Activated T-cell treated with anti-CD3 and anti-CD28 coated beads for 4 hours (primary cell): ENCODE measurements at regions not wholly inside any gene's neighbourhood (a gene's known extent, or its start where the extent isn't known, plus 50 kb on each side); places are given as distances from the start of the nearest gene placed in this dataset.

Experiments
- DNase-seq: peaks from one replicate; pipeline ENCODE4 v3.0.0-alpha.2; 2020

DNA sequence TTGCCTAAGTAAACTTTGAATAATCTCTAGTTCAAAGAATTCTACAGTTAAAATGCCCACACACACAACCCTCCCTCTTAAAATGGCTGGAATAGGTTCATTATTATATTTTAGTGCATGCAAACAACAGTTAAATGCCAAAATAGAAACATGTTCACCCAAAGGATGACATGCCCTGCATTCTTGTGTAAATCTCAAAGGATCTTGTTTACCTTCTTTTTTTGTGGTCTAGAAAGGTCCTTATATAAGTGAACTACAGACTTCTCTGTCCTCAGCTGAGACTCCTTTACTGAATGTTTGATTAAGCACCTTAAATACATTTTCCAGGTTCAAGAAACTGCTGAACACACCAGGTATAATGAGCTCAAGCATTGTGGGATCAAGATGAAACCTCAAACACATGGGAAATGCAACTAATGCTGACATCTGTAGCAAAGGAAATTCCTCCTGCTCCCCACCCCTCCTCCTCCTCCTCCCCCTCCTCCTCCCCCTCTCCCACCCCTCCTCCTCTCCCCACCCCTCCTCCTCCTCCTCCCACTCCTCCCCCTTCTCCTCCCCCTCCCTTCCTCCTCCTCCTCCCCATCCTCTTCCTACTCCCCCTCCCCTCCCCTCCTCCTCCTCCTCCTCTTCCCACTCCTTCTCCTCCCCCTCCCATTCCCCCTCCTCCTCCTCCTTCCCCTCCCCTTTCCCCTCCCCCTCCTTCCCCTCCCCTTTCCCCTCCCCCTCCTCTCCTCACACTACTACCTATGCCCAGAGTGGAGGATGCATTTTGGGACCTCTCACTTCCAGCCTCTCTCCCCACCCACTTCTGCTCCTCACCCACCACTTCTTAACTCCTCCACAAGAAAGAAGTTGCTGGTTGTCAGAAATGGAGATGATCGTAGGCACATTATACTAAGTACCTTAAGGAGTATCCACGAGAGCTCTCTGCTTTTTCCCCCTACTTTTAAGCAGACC, 233.9 kb downstream of the MRPL39 start:
- no peak for DNase-seq

- no peak for DNase-seq
Measured at GRCh38 chr21:25371841-25372425, 235.3 kb downstream of the MRPL39 start.

DNA sequence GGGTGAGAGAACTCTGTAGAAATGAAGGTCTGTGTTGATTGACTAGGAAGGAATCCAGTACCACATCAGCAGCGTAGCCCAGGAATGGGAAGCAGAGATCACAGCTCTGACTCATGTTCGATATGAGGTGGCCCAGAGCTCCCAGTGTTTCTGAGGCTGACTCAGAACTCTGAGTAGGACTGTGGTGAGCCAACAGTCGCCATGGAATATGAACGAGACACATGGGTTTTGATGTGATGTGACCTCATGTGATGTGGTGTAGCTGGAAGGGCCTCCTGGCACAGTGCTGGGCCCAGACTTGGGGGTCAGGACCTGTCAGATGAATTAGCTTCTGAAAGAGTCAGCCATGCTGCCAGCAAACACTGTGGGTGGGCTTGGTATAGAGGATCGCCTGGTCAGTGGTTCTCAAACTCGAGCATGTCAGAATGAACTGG, 237.0 kb downstream of the MRPL39 start:
- no peak for DNase-seq

DNA sequence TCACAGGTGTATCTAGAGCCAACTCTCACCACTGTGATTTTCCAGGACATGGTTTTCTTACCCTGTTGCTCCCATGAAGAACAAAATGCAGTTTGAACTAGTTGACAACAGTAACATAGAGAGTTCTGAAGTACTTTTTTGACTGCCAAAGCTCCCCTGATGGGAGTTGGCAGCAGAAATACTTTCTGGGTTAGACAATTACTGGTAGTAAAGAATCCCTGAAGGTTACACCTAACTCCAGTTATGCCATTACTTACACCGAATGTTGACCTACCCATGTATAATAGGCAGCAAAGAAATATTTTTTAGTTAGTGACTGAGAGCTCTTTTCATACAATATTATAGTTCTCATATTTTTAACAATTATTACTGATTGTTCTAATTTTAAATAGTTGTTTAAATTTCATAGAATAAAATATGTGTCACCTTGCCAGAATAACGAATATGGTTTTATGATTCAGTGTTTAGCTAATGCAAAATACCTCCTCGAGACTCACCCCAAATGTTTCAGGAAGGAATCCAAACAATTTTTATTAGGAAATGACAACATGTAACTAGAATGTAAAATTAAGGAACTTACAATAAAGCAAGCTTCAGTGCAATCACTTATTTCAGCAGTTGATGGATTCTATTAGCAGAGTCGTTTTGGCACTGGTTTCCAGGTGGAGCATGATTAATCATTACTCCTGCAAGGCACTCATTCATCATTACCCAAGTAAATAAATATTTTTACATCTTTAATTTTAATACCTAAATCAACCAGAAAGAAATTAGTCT, 237.6 kb downstream of the MRPL39 start:
- no peak for DNase-seq

- no peak for DNase-seq
Measured at GRCh38 chr21:25368531-25368930, 238.8 kb downstream of the MRPL39 start.

- DNase-seq = no peak
Measured at GRCh38 chr21:25366116-25366515, 241.2 kb downstream of the MRPL39 start.

DNA sequence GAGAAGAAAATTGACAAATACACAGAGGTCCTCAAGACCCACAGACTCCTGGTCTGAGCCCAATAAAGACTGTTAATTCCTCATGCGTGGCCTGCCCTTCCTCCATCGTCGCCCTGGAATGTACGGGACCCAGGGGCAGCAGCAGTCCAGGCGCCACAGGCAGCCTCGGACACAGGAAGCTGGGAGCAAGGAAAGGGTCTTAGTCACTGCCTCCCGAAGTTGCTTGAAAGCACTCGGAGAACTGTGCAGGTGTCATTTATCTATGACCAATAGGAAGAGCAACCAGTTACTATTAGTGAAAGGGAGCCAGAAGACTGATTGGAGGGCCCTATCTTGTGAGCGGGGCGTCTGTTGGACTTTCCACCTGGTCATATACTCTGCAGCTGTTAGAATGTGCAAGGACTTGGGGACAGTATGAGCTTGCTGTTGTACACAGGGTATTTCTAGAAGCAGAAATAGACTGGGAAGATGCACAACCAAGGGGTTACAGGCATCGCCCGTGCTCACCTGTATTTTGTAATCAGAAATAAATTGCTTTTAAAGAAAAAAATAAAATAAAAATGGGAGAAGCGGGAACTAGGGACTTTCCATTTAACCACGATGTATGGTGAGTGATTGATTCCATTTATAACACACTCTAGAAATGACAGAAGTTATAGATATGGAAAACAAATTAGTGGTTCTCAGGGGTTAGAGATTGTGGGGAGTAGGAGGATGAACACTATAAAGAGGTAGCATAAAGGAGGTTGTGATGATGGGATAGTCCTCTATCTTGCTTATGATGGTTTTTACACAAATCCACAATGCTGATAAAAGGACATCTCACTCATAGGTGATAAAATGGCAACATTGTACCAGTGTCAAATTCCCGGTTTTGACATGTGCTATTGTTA, 244.7 kb downstream of the MRPL39 start:
- DNase-seq = no peak

DNA sequence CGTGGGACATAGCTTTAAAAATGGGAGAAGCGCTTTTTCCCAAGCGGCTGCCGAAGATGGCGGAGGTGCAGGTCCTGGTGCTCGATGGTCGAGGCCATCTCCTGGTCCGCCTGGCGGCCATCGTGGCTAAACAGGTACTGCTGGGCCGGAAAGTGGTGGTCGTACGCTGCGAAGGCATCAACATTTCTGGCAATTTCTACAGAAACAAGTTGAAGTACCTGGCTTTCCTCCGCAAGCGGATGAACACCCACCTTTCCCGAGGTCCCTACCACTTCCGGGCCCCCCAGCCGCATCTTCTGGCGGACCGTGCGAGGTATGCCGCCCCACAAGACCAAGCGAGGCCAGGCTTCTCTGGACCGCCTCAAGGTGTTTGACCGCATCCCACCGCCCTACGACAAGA, 245.5 kb downstream of the MRPL39 start:
- no peak for DNase-seq

DNA sequence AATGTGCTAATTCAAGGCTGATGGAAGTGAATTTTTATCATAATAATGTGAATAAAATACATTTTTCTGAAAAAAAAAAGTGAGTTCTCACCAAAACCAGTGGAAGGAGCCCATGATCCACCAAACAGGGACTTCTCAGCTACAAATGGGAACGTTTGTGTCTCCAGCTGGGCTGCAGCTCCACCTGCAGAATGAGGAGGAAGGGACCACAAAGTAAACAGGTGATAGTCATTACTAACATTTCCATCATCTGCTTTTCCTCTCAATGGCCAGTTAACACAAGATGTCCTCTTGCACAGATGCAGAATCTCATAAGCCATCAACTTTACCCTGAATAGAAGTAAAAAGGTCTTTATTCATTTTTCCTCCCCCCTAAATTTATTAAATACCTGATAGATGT, 246.2 kb downstream of the MRPL39 start:
- DNase-seq = no peak

DNA sequence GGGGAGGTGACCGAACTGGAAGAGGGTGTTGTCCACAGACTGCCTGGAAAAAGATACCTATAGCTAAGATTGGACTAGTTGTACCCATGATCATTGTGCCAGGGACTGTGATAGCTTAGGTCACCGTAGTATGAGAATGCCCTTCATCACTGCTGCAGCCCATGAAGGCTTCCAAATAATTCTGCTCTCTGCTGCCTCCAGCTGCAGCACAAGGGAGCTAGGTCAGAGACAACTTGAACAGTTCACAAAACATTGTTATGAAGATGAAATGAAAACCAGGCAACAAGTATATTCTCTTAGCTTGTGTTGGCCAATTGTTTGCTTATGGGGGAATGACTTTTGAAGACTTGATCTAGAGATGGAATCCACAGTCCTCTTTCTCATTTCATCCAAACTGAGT, 246.7 kb downstream of the MRPL39 start:
- DNase-seq = no peak

DNA sequence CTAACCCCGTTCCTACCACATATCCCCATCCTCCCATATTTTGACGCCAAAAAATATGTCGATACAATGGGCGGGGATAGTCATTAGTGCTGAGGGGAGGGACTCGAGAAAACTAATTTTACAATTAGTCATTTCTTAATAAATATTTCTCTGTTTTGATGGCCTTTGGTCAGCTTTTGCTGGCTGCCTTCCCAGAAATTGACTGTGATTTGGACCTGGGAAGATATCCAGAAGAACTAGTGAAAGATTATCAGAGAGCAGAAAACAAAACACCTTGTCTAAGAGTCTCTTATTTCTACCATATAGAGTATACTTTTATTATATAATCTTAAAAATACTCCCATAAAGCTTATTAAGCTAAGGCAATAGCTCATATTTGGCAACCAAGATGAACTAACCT, 247.6 kb downstream of the MRPL39 start:
- no peak for DNase-seq

DNA sequence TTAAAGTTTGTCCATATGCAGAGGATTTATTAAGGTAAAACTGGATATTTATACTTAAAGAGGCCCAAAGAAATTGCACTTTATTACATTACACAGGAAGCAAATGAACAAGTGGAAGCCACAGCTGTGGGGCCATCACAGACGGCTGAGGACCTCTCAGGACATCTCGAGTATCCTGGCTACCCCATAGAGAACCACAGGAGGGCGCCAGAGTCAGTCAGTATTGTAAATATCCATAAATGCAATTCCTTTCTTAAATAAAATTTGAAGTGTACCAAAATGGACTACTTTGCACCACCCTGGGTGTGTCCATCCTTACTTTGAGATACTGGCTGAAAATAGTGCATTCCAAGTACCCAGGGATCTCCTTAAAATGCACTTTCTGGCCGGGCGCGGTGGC, 257.2 kb downstream of the MRPL39 start:
- DNase-seq = no peak

DNA sequence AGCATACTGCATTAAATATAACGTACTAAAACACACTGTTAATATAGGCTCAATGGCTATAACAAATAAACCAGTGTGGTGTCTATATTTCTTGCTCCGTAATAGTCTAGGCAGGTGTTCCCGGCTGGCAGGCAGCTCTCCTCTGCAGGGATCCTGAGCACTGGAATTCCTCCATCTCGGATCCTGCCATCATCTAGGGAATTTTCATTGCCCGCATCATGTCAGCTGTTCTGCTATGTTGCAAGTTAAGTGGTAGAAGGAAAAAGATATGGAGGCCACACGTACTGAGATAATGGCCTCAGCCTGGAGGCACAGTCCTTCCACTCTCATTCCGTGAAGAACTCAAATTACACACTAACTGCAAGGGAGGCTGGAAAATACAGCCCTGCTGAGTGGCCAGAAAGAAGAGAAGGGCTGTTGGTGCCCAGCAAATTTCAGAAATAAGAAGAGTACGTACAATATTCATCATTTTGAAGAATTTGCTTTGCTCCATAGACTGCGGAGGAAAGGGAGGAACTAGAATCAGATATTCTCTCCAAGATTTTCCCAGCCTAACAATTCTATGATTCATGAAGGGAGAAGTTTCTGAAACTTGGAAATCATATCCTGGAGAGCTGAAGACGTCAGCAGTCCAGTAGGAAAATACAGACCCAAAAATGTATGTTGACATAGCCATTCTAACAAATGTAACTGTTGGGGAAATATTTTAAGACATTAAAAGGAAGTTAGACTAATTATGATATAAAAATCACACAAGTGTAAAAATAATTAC, 263.3 kb downstream of the MRPL39 start:
- no peak for DNase-seq

- DNase-seq = no peak
Measured at GRCh38 chr21:25342816-25343215, 264.5 kb downstream of the MRPL39 start.

- DNase-seq = no peak
Measured at GRCh38 chr21:25341981-25342380, 265.3 kb downstream of the MRPL39 start.

DNA sequence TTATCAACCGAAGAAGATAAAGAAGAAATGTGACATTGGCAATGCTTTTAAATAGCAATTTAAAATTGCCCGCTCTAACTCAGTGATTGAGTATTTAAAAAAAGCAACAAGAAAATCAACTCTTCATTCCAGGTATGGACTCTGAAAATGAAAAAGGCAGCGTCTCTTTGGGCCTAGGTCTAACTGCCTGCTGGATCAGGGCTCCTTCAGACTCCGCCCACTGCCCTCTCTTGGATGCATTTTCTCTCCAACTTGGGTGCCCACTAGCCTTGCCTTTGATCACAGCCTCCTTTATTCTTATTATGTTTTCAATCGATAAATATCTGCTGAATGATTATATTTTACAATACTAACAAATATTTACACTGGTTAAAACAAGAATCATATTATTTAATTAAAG, 268.9 kb downstream of the MRPL39 start:
- DNase-seq = no peak

DNA sequence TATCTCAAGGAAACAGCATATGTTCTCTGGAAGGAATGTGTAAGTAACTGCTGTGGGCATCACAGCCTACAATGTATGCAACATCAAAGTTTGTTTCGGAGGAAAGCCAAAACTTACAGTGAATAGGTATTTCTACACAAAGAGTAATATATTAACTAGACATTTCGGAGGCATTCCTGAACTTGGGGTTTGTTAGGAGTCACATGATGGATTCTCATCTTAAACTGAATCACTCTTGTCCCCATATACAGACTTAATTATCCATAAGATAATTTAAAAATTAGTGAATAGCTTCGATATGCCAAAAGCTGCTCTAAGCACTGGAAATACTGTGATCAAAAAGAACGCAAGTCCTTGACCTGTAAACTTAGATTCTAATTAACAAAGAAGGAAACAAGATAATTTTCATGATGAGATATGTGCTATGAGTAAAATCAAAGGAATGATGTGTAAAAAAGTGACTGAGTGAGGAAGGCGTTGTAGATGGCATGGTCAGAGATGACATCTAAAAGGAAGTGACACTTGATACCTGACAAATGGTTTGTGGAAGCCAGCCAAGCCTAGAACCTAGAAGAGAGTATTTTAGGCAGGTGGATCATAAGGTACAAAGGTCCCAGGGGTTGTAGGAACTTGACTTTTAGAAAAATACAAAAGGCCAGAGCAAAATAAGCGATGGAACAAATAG, 273.1 kb downstream of the MRPL39 start:
- no peak for DNase-seq

DNA sequence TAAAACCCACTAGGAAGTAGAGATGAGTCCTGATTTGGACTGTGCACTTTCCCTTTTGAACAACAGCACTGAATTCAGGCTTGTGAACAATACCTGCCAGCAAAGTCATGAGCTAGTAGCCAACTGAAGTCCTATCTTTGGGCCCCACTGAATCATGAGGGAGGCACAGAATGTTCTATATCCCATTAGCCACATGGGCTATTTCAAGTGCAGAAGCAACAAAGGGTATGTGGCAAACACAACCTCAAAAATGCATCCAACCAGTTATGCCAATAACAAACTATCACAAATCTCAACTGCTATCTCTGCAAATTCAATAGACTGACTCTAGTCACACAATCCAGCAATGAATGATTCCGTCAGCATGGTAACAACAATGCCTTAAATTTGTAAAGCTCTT, 276.0 kb downstream of the MRPL39 start:
- DNase-seq = no peak

DNA sequence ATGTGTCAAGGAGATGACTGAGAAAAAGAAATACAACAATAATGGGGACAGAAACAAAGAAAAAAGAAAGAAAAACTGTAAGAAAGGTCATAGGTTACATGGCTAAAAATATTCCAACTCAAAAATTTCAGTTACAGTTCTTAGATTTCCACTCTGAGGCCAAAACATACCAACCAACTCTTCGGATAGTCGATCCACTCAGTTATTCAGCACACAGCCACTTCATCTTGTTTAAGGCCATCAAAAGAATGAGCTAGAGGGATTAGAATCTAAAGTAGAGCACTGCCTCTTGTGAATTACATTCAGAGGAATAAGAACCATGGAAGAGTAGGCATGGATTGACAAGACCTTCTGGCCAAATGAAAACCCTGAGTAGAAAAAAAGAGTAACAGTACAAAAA, 277.0 kb downstream of the MRPL39 start:
- DNase-seq = no peak

DNA sequence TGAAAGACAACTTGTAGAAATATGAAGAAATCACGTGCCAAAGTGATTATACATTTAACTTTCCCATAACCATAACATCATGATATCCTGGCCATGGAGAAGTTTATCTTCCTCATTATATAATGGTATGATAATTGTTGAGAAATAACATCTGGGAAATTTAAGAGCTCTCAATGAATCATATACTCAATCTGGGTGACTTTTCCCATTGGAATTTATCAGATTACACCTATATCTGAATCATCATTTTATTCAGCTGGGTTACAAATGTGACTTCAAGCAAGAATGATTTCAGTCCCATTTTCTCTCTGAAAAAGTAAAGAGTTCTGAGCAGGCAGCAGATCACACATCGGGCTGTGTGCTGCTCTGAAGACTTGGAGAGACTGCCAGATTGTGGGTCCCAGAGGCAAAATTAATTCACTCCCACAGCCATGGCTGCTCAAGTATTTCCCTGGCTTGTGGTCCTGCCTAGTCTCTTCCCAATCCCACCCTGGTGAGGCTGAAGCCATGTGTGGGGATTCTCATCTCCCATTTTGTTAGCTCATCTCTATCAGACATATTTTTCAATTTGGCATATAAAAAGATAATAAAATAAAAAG, 278.0 kb downstream of the MRPL39 start:
- DNase-seq = no peak

GRCh38 chr21:25328736-25329135, 278.5 kb downstream of the MRPL39 start:
- DNase-seq = no peak
